Neural cell (in vitro differentiated cells): ENCODE measurements at regions not wholly inside any gene's neighbourhood (a gene's known extent, or its start where the extent isn't known, plus 50 kb on each side); places are given as distances from the start of the nearest gene placed in this dataset.

Experiments used
- H2AFZ ChIP-seq: fragments of 200-600, 300-800 bp; sonication (generic), shearing (Covaris generic); 2 replicates; pipeline ENCODE4 v1.6.0; 2014; ENCODE audit warnings: low read depth, mild to moderate bottlenecking, antibody characterized with exemption, low read length, moderate library complexity
- H3F3A ChIP-seq: fragments of 200-600 bp; shearing (Covaris generic); 2 replicates; pipeline ENCODE4 v1.6.1; 2016; ENCODE audit warnings: mild to moderate bottlenecking, moderate library complexity, mixed read lengths, antibody characterized with exemption, low read length; ENCODE audit not compliant: insufficient read depth, poor library complexity, severe bottlenecking
- H3K27ac ChIP-seq: fragments of 200-600, 300-800 bp; sonication (generic), shearing (Covaris generic); 2 replicates; pipeline ENCODE4 v1.5.1; 2014; ENCODE audit warnings: mild to moderate bottlenecking, low read length, moderate library complexity
- H3K27me3 ChIP-seq: fragments of 300-800, 200-600 bp; sonication (generic), shearing (Covaris generic); 2 replicates; pipeline ENCODE4 v1.6.0; 2014; ENCODE audit warnings: mild to moderate bottlenecking, low read depth, low read length, moderate library complexity; ENCODE audit not compliant: insufficient read depth
- H3K36me3 ChIP-seq: fragments of 300-800, 200-600 bp; sonication (generic), shearing (Covaris generic); 2 replicates; pipeline ENCODE4 v1.5.1; 2014; ENCODE audit warnings: mild to moderate bottlenecking, antibody characterized with exemption, low read length, moderate library complexity; ENCODE audit not compliant: insufficient read depth
- H3K4me2 ChIP-seq: fragments of 300-800, 200-600 bp; sonication (generic), shearing (Covaris generic); 2 replicates; pipeline ENCODE4 v1.6.0; 2014; ENCODE audit warnings: mild to moderate bottlenecking, low read length
- H3K4me3 ChIP-seq: fragments of 300-800, 200-600 bp; sonication (generic), shearing (Covaris generic); 2 replicates; pipeline ENCODE4 v1.5.1; 2014; ENCODE audit warnings: mild to moderate bottlenecking, low read length, moderate library complexity
- H3K79me2 ChIP-seq: fragments of 200-600 bp; shearing (Covaris generic); replicated peaks from 2 replicates; pipeline ENCODE4 v1.6.0; 2014; ENCODE audit warnings: mild to moderate bottlenecking, low read length, moderate library complexity; ENCODE audit not compliant: insufficient read depth
- H3K9ac ChIP-seq: fragments of 300-800, 200-600 bp; sonication (generic), shearing (Covaris generic); 2 replicates; pipeline ENCODE4 v1.6.1; 2016; ENCODE audit warnings: mild to moderate bottlenecking, low read length, mixed read lengths
- H3K9me2 ChIP-seq: fragments of 200-600 bp; shearing (Covaris generic); 2 replicates; pipeline ENCODE4 v1.6.1; 2016; ENCODE audit warnings: mild to moderate bottlenecking, low read length, mixed read lengths; ENCODE audit not compliant: insufficient read depth
- H3K9me3 ChIP-seq: fragments of 200-600, 300-800 bp; sonication (generic), shearing (Covaris generic); 2 replicates; pipeline ENCODE4 v1.6.1; 2016; ENCODE audit warnings: mild to moderate bottlenecking, mixed run types, low read length, moderate library complexity, mixed read lengths
- H4K20me1 ChIP-seq: fragments of 200-600 bp; shearing (Covaris generic); 2 replicates; pipeline ENCODE4 v1.6.1; 2016; ENCODE audit warnings: mild to moderate bottlenecking, mixed run types; ENCODE audit not compliant: insufficient read depth
- EP300 ChIP-seq: fragments of 450-650 bp; conservative IDR thresholded peaks from 2 replicates; pipeline ENCODE4 v1.6.1; 2014; ENCODE audit warnings: antibody characterized with exemption, mild to moderate bottlenecking, moderate library complexity; ENCODE audit not compliant: poor library complexity, severe bottlenecking
- EZH2 ChIP-seq: fragments of 200-600, 300-800 bp; shearing (Covaris generic), sonication (generic); IDR thresholded peaks from 2 replicates; pipeline ENCODE4 v1.6.1; 2014; ENCODE audit warnings: antibody characterized with exemption, low read length, borderline replicate concordance, mild to moderate bottlenecking; ENCODE audit not compliant: insufficient read depth, poor library complexity, severe bottlenecking
- MXI1 ChIP-seq: fragments of 450-650 bp; conservative IDR thresholded peaks from 2 replicates; pipeline ENCODE4 v1.6.1; 2014; ENCODE audit warnings: antibody characterized with exemption, mild to moderate bottlenecking; ENCODE audit not compliant: poor library complexity, severe bottlenecking
- POLR2AphosphoS5 ChIP-seq: IDR thresholded peaks from 2 replicates; pipeline ENCODE4 v1.6.1; 2012
- RAD21 ChIP-seq: fragments of 450-650 bp; conservative IDR thresholded peaks from 2 replicates; pipeline ENCODE4 v1.6.1; 2014; ENCODE audit warnings: antibody characterized with exemption, mild to moderate bottlenecking, moderate library complexity
- REST ChIP-seq: IDR thresholded peaks from 2 replicates; pipeline ENCODE4 v1.6.1; 2012; ENCODE audit warnings: borderline replicate concordance
- SMC3 ChIP-seq: fragments of 450-650 bp; conservative IDR thresholded peaks from 2 replicates; pipeline ENCODE4 v1.6.1; 2014; ENCODE audit warnings: antibody characterized with exemption, mild to moderate bottlenecking, moderate library complexity; ENCODE audit not compliant: poor library complexity
- TAF1 ChIP-seq: IDR thresholded peaks from 2 replicates; pipeline ENCODE4 v1.6.1; 2012; ENCODE audit warnings: low read depth
- small RNA-seq, 3 experiments: library from RNA; depleted of rRNA; stranded (forward); fragments of <200 nt; gene quantifications; one replicate each; pipeline ENCODE3, GENCODE V24; 2012

GRCh38 chr7:124085179-124085578 is 52.3 kb upstream of the TMEM229A start:
- no peak overlapping the region for H3K27ac ChIP-seq
- H3K36me3 ChIP-seq = no peaks in the 10 kb centered on the region
- no peaks in the 10 kb centered on the region for H4K20me1 ChIP-seq
- TF ChIP-seq REST (no peak), POLR2AphosphoS5 (no peak), EP300 (no peak), EZH2 (no peak), TAF1 (no peak), RAD21 (no peak)
- no peak overlapping the region for H3K4me2 ChIP-seq
- no peaks in the 10 kb centered on the region for H3F3A ChIP-seq
- no peaks in the 10 kb centered on the region for H3K27me3 ChIP-seq
- H3K9me2 ChIP-seq = no peaks in the 10 kb centered on the region
- no peaks in the 10 kb centered on the region for H3K9me3 ChIP-seq
- no peak overlapping the region for H3K4me3 ChIP-seq
- no peak overlapping the region for H2AFZ ChIP-seq
- no peak overlapping the region for H3K9ac ChIP-seq
- no peaks in the 10 kb centered on the region for H3K79me2 ChIP-seq

- H2AFZ ChIP-seq = no peak overlapping the region
- H4K20me1 ChIP-seq = no peaks in the 10 kb centered on the region
- H3K9ac ChIP-seq = no peak overlapping the region
- H3K27ac ChIP-seq = no peak overlapping the region
- no peak overlapping the region for H3K4me3 ChIP-seq
- no peaks in the 10 kb centered on the region for H3F3A ChIP-seq
- H3K36me3 ChIP-seq = no peaks in the 10 kb centered on the region
- no peak for TF ChIP-seq SMC3
- TF ChIP-seq EP300 = no peak
- TF ChIP-seq TAF1 = no peak
- no peak for TF ChIP-seq REST
- TF ChIP-seq POLR2AphosphoS5 = no peak
- no peak for TF ChIP-seq MXI1
- TF ChIP-seq EZH2 = no peak
- no peak for TF ChIP-seq RAD21
- H3K4me2 ChIP-seq = no peak overlapping the region
- no peaks in the 10 kb centered on the region for H3K79me2 ChIP-seq
- no peaks in the 10 kb centered on the region for H3K9me3 ChIP-seq
- H3K27me3 ChIP-seq = no peaks in the 10 kb centered on the region
- no peaks in the 10 kb centered on the region for H3K9me2 ChIP-seq
Observed at GRCh38 chr7:124084024-124084423, 51.2 kb upstream of the TMEM229A start.

Small RNAs in the stretch of these regions (small RNA-seq; reads per million reads assigned to genes)
- gene RNU6-102P = 0 reads per million in 3 experiments
